ENCODE measurements at regions not wholly inside any gene's neighbourhood (a gene's known extent, or its start where the extent isn't known, plus 50 kb on each side); places are given as distances from the start of the nearest gene placed in this dataset.

- ChIA-PET POLR2A (interaction anchor here (0.8 kb wide), 1 partner anchor 519 kb away, joined by 3 read pairs; no protein-coding TSS in a partner anchor), RAD21 (ENCODE audit: low non-redundant PET in 1 of 2, low total read pairs in 2 of 2, uncharacterized antibody in 2 of 2, unreplicated experiment in 2 of 2) (no interaction called here), CTCF (no interaction called here)
- no peak overlapping the region for H3K27ac ChIP-seq (ENCODE audit: low read depth, low read length)
- no TSS peak for BruUV-seq (replicated peaks)
- H4K20me1 ChIP-seq (ENCODE audit: insufficient read depth): no peaks in the 10 kb centered on the region
- H3K4me3 ChIP-seq (replicated peaks in 1 of 2; ENCODE audit: low read depth in 1 of 2, low read length in 2 of 2): no peak overlapping the region
- intact Hi-C loops (cut with micrococcal nuclease): no loop called here
- no peaks in the 10 kb centered on the region for H3K9me3 ChIP-seq (ENCODE audit: control insufficient read depth in 1 of 2, insufficient read depth in 1 of 2, low read depth in 1 of 2, low read length in 2 of 2)
- ATAC-seq (no peak), DNase-seq (ENCODE audit: low read depth, low spot score) (no peak)
- no peaks in the 10 kb centered on the region for H3K27me3 ChIP-seq (ENCODE audit: insufficient read depth, low read length)
- H2AFZ ChIP-seq (ENCODE audit: low read depth, low read length, poor library complexity, severe bottlenecking): no peak overlapping the region
- no peak overlapping the region for H3K4me2 ChIP-seq (ENCODE audit: low read length)
- TF ChIP-seq EZH2phosphoT487 (IDR thresholded peaks at IDR 0.05; ENCODE audit: borderline replicate concordance): no peak
- no peak for TF ChIP-seq CEBPB (IDR thresholded peaks at IDR 0.05; ENCODE audit: low read depth)
- TF ChIP-seq MAX (IDR thresholded peaks at IDR 0.05): no peak
- TF ChIP-seq, protein P1, sequence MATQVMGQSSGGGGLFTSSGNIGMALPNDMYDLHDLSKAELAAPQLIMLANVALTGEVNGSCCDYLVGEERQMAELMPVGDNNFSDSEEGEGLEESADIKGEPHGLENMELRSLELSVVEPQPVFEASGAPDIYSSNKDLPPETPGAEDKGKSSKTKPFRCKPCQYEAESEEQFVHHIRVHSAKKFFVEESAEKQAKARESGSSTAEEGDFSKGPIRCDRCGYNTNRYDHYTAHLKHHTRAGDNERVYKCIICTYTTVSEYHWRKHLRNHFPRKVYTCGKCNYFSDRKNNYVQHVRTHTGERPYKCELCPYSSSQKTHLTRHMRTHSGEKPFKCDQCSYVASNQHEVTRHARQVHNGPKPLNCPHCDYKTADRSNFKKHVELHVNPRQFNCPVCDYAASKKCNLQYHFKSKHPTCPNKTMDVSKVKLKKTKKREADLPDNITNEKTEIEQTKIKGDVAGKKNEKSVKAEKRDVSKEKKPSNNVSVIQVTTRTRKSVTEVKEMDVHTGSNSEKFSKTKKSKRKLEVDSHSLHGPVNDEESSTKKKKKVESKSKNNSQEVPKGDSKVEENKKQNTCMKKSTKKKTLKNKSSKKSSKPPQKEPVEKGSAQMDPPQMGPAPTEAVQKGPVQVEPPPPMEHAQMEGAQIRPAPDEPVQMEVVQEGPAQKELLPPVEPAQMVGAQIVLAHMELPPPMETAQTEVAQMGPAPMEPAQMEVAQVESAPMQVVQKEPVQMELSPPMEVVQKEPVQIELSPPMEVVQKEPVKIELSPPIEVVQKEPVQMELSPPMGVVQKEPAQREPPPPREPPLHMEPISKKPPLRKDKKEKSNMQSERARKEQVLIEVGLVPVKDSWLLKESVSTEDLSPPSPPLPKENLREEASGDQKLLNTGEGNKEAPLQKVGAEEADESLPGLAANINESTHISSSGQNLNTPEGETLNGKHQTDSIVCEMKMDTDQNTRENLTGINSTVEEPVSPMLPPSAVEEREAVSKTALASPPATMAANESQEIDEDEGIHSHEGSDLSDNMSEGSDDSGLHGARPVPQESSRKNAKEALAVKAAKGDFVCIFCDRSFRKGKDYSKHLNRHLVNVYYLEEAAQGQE (IDR thresholded peaks at IDR 0.05; ENCODE audit: low read depth): no peak
- no peak for TF ChIP-seq ZFX (IDR thresholded peaks at IDR 0.05)
- TF ChIP-seq TCF7L2 (IDR thresholded peaks at IDR 0.05; ENCODE audit: borderline replicate concordance, extremely low read depth, insufficient read depth, insufficient read length): no peak
- no peak for TF ChIP-seq FOSL1 (IDR thresholded peaks at IDR 0.05; ENCODE audit: low read depth)
- TF ChIP-seq EZH2 (IDR thresholded peaks at IDR 0.05): no peak
- TF ChIP-seq ELF1 (IDR thresholded peaks at IDR 0.05; ENCODE audit: borderline replicate concordance, low read depth): no peak
- H3K9ac ChIP-seq (ENCODE audit: low read length): no peak overlapping the region
- no peaks in the 10 kb centered on the region for H3K36me3 ChIP-seq (ENCODE audit: control insufficient read depth in 1 of 2, insufficient read depth in 2 of 2, low read length in 2 of 2)
- H3K4me1 ChIP-seq (ENCODE audit: control insufficient read depth in 1 of 2, insufficient read depth in 2 of 2, low read length in 2 of 2): no peaks in the 10 kb centered on the region
- H3K9me2 ChIP-seq (ENCODE audit: insufficient read depth): no peaks in the 10 kb centered on the region
- no peaks in the 10 kb centered on the region for H3K79me2 ChIP-seq (ENCODE audit: insufficient read depth, low read length)
These were observed 396.0 kb upstream of the ATP5MC3 start for GRCh38 chr2:175577368-175577970.
